B cell (primary cell): ENCODE measurements at regions not wholly inside any gene's neighbourhood (a gene's known extent, or its start where the extent isn't known, plus 50 kb on each side); places are given as distances from the start of the nearest gene placed in this dataset.

Source experiments
- ATAC-seq: fragments of 200-7000 bp; cut with Tn5 transposase; one replicate; pipeline ENCODE4 v1.10.0; 2021; ENCODE audit warnings: low read depth, mild to moderate bottlenecking, moderate number of reproducible peaks, moderate library complexity
- CTCF ChIA-PET: fragments of 350-600 bp; sonication (Branson Sonifier 250); formaldehyde crosslinking; loops from one replicate; lab custom pipeline; 2021; ENCODE audit warnings: antibody characterized with exemption, inconsistent platforms; lab: Charles Lee
- POLR2A ChIA-PET: fragments of 350-600 bp; sonication (Branson Sonifier 250); formaldehyde crosslinking; loops from one replicate; lab custom pipeline; 2021; ENCODE audit warnings: antibody characterized with exemption; lab: Charles Lee
- DNase-seq: peaks from one replicate; pipeline ENCODE4 v3.0.0; 2013
- H2AFZ ChIP-seq: 2 replicates; pipeline ENCODE4 v1.6.1; 2012; ENCODE audit warnings: mild to moderate bottlenecking, low read depth, low read length; ENCODE audit not compliant: insufficient read depth, poor library complexity, severe bottlenecking
- H3K27ac ChIP-seq, 2 donors: 1 replicate in 1 of 2; 2 replicates in 1 of 2; pipeline ENCODE4 v1.5.1; 2012 to 2013; ENCODE audit warnings: low read length in 2 of 2, mild to moderate bottlenecking in 2 of 2, moderate library complexity in 1 of 2
- H3K27me3 ChIP-seq, 4 experiments: fragments of 200-600 bp in 1 of 4; sonication (generic) in 1 of 4; replicated peaks in 1 of 4; 1 replicate in 2 of 4; 2 replicates in 2 of 4; pipeline versions ENCODE4 v1.6.1 to v1.7.0; 2013 to 2016; ENCODE audit warnings: low read length in 3 of 4, mild to moderate bottlenecking in 2 of 4, mixed read lengths in 1 of 4, moderate library complexity in 1 of 4; ENCODE audit not compliant: insufficient read depth in 4 of 4, control insufficient read depth in 3 of 4; ENCODE audit errors: control extremely low read depth in 1 of 4
- H3K36me3 ChIP-seq, 2 experiments: replicated peaks in 1 of 2; 1 replicate in 1 of 2; 2 replicates in 1 of 2; pipeline versions ENCODE4 v1.6.1 to v1.7.1; 2013; ENCODE audit warnings: low read length in 1 of 2; ENCODE audit not compliant: insufficient read depth in 2 of 2, control insufficient read depth in 1 of 2; ENCODE audit errors: control extremely low read depth in 1 of 2, extremely low read depth in 1 of 2
- H3K4me1 ChIP-seq, 2 donors: fragments of 200-600 bp in 1 of 2; sonication (generic) in 1 of 2; 1 replicate in 1 of 2; 2 replicates in 1 of 2; pipeline versions ENCODE4 v1.5.1 to v1.6.1; 2013 to 2017; ENCODE audit warnings: low read length in 2 of 2; ENCODE audit not compliant: control insufficient read depth in 2 of 2, insufficient read depth in 2 of 2
- H3K4me2 ChIP-seq: replicated peaks from 2 replicates; pipeline ENCODE3; 2012; ENCODE audit warnings: mild to moderate bottlenecking, low read depth, low read length; ENCODE audit not compliant: poor library complexity, severe bottlenecking
- H3K4me3 ChIP-seq, 5 experiments: fragments of 200-600 bp in 1 of 5; sonication (generic) in 1 of 5; 1 replicate in 3 of 5; 2 replicates in 2 of 5; pipeline versions ENCODE4 v1.5.1 to v1.7.0; 2011 to 2016; ENCODE audit warnings: low read length in 4 of 5, mild to moderate bottlenecking in 4 of 5, low read depth in 2 of 5, control low read depth in 1 of 5, moderate library complexity in 1 of 5; ENCODE audit not compliant: insufficient read depth in 1 of 5; ENCODE audit errors: control extremely low read depth in 1 of 5, extremely low read depth in 1 of 5
- H3K79me2 ChIP-seq: fragments of 200-600 bp; sonication (generic); one replicate; pipeline ENCODE4 v1.6.0; 2016; ENCODE audit warnings: low read length; ENCODE audit not compliant: control insufficient read depth, insufficient read depth
- H3K9ac ChIP-seq: fragments of 200-600 bp; sonication (generic); 2 replicates; pipeline ENCODE4 v1.6.1; 2017; ENCODE audit warnings: mild to moderate bottlenecking, low read length, moderate library complexity
- H3K9me3 ChIP-seq, 3 donors: one replicate each; pipeline versions ENCODE4 v1.6.1 to v1.7.1; 2013; ENCODE audit warnings: low read length in 2 of 3; ENCODE audit not compliant: control insufficient read depth in 2 of 3, insufficient read depth in 1 of 3; ENCODE audit errors: control extremely low read depth in 1 of 3
- H4K20me1 ChIP-seq: 2 replicates; pipeline ENCODE4 v1.6.0; 2012; ENCODE audit warnings: mild to moderate bottlenecking, low read length; ENCODE audit not compliant: insufficient read depth, control insufficient read depth, poor library complexity, severe bottlenecking
- H3K27ac Mint-ChIP-seq: one replicate; pipeline ENCODE4 v1.8.0; 2021; ENCODE audit warnings: mixed read lengths
- H3K27me3 Mint-ChIP-seq: one replicate; pipeline ENCODE4 v1.8.0; 2021; ENCODE audit warnings: mixed read lengths
- H3K4me1 Mint-ChIP-seq: one replicate; pipeline ENCODE4 v1.8.0; 2021; ENCODE audit warnings: mixed read lengths
- H3K4me3 Mint-ChIP-seq: one replicate; pipeline ENCODE4 v1.8.0; 2021; ENCODE audit warnings: mixed read lengths
- H3K9me3 Mint-ChIP-seq: one replicate; pipeline ENCODE4 v1.8.0; 2022; ENCODE audit warnings: mixed read lengths; ENCODE audit not compliant: insufficient read depth
- EZH2 ChIP-seq: IDR thresholded peaks from 2 replicates; pipeline ENCODE4 v1.6.1; 2012; ENCODE audit warnings: borderline replicate concordance, low read depth, mild to moderate bottlenecking, moderate library complexity, low read length; ENCODE audit not compliant: insufficient read depth, poor library complexity, severe bottlenecking
- WGBS: methylation state at CpG from one replicate; pipeline ENCODE4 v1.1.5; 2013; ENCODE audit warnings: missing lambda C conversion rate; ENCODE audit not compliant: insufficient coverage; 5-methylcytosine and 5-hydroxymethylcytosine counted together
- intact Hi-C: fragments of 100-400 bp; cut with micrococcal nuclease; formaldehyde crosslinking; loops from one replicate; pipeline ENCODE4 v1.10.0; 2022
- TF ChIP-seq, protein P1 (sequence below): fragments of 200-600 bp; IDR thresholded peaks from one replicate; pipeline ENCODE4 v1.8.0; 2022; ENCODE audit warnings: antibody characterized with exemption, mild to moderate bottlenecking

DNA sequence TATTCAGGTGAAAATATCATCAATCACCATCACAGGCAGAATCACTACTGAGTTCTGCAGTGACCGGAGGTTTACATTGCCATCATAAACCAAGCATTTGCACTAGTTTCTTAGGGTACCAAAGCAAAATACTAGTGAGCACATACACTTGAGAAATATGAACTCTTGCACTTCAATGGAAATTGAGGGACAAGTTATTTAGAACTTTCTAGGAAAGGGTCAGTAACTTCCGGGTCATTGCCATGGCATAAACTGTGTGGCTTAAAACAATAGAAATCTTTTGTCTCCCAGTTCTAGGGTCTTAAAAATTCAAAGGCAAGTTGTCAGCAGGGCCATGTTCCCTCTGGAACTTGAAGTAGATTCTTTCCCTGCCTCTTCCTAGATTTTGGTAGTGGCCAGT lies 197.5 kb downstream of the ZC3H11B start:
- H3K9ac ChIP-seq: no peak overlapping the region
- H3K27me3 ChIP-seq: no peaks in the 10 kb centered on the region
- POLR2A ChIA-PET: no interaction called here
- TF ChIP-seq, protein P1, sequence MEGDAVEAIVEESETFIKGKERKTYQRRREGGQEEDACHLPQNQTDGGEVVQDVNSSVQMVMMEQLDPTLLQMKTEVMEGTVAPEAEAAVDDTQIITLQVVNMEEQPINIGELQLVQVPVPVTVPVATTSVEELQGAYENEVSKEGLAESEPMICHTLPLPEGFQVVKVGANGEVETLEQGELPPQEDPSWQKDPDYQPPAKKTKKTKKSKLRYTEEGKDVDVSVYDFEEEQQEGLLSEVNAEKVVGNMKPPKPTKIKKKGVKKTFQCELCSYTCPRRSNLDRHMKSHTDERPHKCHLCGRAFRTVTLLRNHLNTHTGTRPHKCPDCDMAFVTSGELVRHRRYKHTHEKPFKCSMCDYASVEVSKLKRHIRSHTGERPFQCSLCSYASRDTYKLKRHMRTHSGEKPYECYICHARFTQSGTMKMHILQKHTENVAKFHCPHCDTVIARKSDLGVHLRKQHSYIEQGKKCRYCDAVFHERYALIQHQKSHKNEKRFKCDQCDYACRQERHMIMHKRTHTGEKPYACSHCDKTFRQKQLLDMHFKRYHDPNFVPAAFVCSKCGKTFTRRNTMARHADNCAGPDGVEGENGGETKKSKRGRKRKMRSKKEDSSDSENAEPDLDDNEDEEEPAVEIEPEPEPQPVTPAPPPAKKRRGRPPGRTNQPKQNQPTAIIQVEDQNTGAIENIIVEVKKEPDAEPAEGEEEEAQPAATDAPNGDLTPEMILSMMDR: no peak
- TF ChIP-seq EZH2: no peak
- no peaks in the 10 kb centered on the region for H3K79me2 ChIP-seq
- no peaks in the 10 kb centered on the region for H3K36me3 ChIP-seq
- no peak for ATAC-seq
- H2AFZ ChIP-seq: no peak overlapping the region
- H3K27ac ChIP-seq: no peak overlapping the region
- 100% methylated on average over 1 of the region's 2 CpGs for WGBS
- H3K4me3 ChIP-seq: no peak overlapping the region
- H3K4me1 ChIP-seq: no peaks in the 10 kb centered on the region
- CTCF ChIA-PET: no interaction called here
- H3K9me3 ChIP-seq: no peaks in the 10 kb centered on the region
- H3K4me2 ChIP-seq: no peak overlapping the region
- no peaks in the 10 kb centered on the region for H4K20me1 ChIP-seq
- H3K27me3 Mint-ChIP-seq: no peaks in the 10 kb centered on the region
- no peaks in the 10 kb centered on the region for H3K4me1 Mint-ChIP-seq
- DNase-seq: no peak
- intact Hi-C loops: no loop called here
- no peaks in the 10 kb centered on the region for H3K9me3 Mint-ChIP-seq
- no peak overlapping the region for H3K27ac Mint-ChIP-seq
- no peak overlapping the region for H3K4me3 Mint-ChIP-seq

DNA sequence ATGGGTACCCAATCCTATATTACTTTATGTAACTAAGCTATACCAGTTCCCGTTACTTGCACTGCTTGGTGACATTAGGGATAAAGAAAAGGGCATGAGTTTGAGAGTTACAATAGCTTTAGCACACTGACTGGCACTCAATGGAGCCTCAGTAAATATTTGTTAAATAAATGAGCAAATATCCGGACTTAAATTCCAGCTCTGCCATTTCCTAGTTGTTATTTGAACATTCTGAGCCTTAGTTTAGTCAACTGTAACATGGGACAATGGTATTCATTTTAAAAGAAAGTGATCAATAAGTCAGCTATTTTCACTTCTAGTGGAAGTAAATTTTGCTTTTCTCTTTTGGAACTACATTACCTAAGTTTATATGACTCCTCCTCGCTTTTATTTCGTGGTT lies 198.7 kb downstream of the ZC3H11B start:
- Histone ChIP-seq H3K4me2 (no peak overlapping the region), H3K36me3 (no peaks in the 10 kb centered on the region), H3K79me2 (no peaks in the 10 kb centered on the region), H3K27ac (no peak overlapping the region), H3K9me3 (no peaks in the 10 kb centered on the region), H3K27me3 (no peaks in the 10 kb centered on the region), H2AFZ (no peak overlapping the region), H4K20me1 (no peaks in the 10 kb centered on the region), H3K9ac (no peak overlapping the region), H3K4me3 (no peak overlapping the region), H3K4me1 (no peaks in the 10 kb centered on the region)
- Mint-ChIP-seq H3K4me3 (no peak overlapping the region), H3K4me1 (no peaks in the 10 kb centered on the region), H3K27me3 (no peaks in the 10 kb centered on the region), H3K27ac (no peak overlapping the region), H3K9me3 (no peaks in the 10 kb centered on the region)
- POLR2A ChIA-PET: no interaction called here
- intact Hi-C loops: no loop called here
- TF ChIP-seq, protein P1: no peak
- no peak for TF ChIP-seq EZH2
- no peak for DNase-seq
- CTCF ChIA-PET: interaction anchor here (0.6 to 1.2 kb wide), 3 partner anchors 28 to 1086 kb away, joined by 3 read pairs; no protein-coding TSS in a partner anchor
- WGBS: no CpG with 5 or more reads among the region's 4 CpGs
- ATAC-seq: no peak
